Tongue (tissue), 1 donor: ENCODE measurements at regions not wholly inside any gene's neighbourhood (a gene's known extent, or its start where the extent isn't known, plus 50 kb on each side); places are given as distances from the start of the nearest gene placed in this dataset.

Experiments
- DNase-seq: peaks from one replicate; pipeline ENCODE4 v3.0.0-alpha.2; 2015

- DNase-seq, result no peak
Observed at GRCh38 chr22:47290706-47291430, 528.4 kb downstream of the TBC1D22A start.

- no peak for DNase-seq
Observed at GRCh38 chr22:47289336-47289985, 527.0 kb downstream of the TBC1D22A start.

- no peak for DNase-seq
Observed at GRCh38 chr22:47288680-47289079, 526.2 kb downstream of the TBC1D22A start.

- no peak for DNase-seq
Observed at GRCh38 chr22:47287516-47287915, 525.1 kb downstream of the TBC1D22A start.

GRCh38 chr22:47286590-47286989 lies 524.1 kb downstream of the TBC1D22A start:
- DNase-seq, result no peak

GRCh38 chr22:47285981-47286380 lies 523.5 kb downstream of the TBC1D22A start:
- no peak for DNase-seq

GRCh38 chr22:47284822-47285221 lies 522.4 kb downstream of the TBC1D22A start:
- DNase-seq, result no peak

GRCh38 chr22:47284360-47284759 lies 521.9 kb downstream of the TBC1D22A start:
- no peak for DNase-seq

- no peak for DNase-seq
Observed at GRCh38 chr22:47283616-47284270, 521.3 kb downstream of the TBC1D22A start.

- DNase-seq, result no peak
Observed at GRCh38 chr22:47282851-47283250, 520.4 kb downstream of the TBC1D22A start.

- DNase-seq, result no peak
Observed at GRCh38 chr22:47282366-47282765, 519.9 kb downstream of the TBC1D22A start.

GRCh38 chr22:47281126-47282106 lies 519.0 kb downstream of the TBC1D22A start:
- no peak for DNase-seq

- peak; percentile 21 for DNase-seq
Observed at GRCh38 chr22:47280301-47280700, 517.9 kb downstream of the TBC1D22A start.

- peak; percentile 57 for DNase-seq
Observed at GRCh38 chr22:47279746-47280145, 517.3 kb downstream of the TBC1D22A start.

GRCh38 chr22:47279337-47279736 lies 516.9 kb downstream of the TBC1D22A start:
- DNase-seq, result no peak

- DNase-seq, result no peak
Observed at GRCh38 chr22:47278655-47279054, 516.2 kb downstream of the TBC1D22A start.

GRCh38 chr22:47277531-47277930 lies 515.1 kb downstream of the TBC1D22A start:
- no peak for DNase-seq

GRCh38 chr22:47276991-47277390 lies 514.5 kb downstream of the TBC1D22A start:
- no peak for DNase-seq

- DNase-seq, result no peak
Observed at GRCh38 chr22:47276450-47276820, 514.0 kb downstream of the TBC1D22A start.

- peak; percentile 56 for DNase-seq
Observed at GRCh38 chr22:47275605-47276449, 513.4 kb downstream of the TBC1D22A start.

GRCh38 chr22:47274196-47274595 lies 511.7 kb downstream of the TBC1D22A start:
- DNase-seq, result no peak
